ENCODE measurements at regions not wholly inside any gene's neighbourhood (a gene's known extent, or its start where the extent isn't known, plus 50 kb on each side); places are given as distances from the start of the nearest gene placed in this dataset.
"Not testable (repeated sequence)": the region's sequence is repeated elsewhere in the genome, so short reads cannot be mapped to it uniquely, and the experiment has no call there.

DNA sequence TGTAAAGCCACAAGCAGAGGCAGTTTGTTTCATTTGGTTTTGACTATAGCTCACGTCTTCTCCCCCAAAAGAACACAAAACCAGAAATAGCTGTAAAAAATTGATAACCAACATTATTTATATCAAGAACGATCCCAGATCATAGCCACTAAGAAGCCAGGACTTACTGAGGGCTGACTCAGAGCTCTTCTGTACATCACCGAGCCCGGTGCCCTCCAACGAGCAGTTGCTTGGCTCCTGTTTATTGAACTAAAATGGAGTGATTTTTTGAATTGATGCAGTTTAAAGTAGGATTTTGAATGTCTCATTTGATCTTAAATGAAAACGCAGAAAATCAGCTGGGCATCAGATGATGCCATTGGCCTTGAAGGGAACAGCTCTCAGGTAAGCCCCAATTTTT, 343.3 kb downstream of the INSIG2 start:
- FAIRE-seq, result no peak
- no peak for DNase-seq (ENCODE audit: low spot score in 2 of 2)

DNA sequence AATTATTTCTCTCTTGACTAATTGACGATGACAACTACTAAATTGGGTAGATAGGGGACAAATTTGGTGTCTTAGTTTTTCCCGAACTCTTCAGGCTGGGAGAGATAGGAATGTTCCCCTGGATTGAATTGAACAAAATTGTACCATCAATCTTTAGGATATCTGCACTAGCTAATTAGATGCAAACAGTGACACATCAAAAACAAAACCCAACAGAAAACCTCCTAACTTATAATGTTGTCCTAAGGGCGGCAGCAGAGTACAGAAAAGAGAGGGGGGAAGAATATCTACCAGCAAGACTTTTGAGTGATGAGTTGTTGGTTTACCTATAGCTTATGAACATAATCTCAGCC, 342.9 kb downstream of the INSIG2 start:
- no peak for FAIRE-seq
- no peak for DNase-seq (ENCODE audit: low spot score in 2 of 2)

DNA sequence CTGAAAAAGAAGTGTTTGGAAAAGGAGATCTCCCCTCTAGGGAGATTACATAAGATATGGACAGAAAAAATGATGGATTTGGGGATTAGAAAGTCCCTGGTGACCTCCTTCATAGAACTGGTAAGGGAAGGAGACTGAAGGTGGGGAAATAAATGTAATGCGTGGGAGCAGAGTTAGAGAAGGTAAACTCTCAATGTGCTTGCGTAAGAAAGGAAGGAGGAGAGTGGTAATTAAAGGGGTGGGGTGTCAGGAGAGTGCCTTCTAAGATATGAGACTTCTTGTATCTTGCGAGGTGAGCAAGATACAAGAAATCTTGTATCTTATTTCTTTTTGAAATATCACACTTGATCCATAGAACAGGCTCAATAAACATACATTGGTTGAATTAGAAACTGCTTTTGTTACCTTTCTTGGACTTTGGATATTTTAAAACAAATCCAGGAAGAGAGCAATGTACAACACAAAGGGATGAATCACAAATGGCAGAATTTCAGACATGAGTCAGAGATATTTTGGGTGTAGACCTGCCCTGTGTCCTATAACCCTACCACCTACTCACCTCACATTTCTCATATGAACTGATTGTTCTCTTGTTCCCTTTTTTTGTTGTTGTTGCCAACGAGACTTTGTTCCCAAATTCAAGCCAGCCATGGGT, 342.4 kb downstream of the INSIG2 start:
- DNase-seq (ENCODE audit: low spot score in 2 of 2) (no peak), FAIRE-seq (no peak)

DNA sequence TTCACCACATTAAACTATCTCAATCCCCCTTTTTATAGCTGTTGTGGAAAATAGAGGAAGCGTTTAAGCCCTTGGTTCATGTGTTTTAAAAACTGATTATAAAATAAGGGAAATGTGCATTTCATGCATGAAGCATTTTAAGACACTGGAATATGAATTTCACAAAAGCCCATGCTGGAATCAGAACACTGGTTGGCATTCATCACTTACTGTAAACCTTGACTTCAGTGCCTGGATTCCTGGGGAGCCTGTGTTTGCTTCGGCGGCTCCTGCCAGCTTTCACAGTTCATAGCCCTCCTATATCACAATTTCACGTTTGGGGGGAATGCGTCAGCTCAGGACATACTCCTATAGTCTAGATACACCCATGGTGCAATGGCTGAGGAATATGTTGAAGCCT, 336.9 kb downstream of the INSIG2 start:
- DNase-seq (ENCODE audit: low spot score in 2 of 2) (no peak), FAIRE-seq (no peak)

DNA sequence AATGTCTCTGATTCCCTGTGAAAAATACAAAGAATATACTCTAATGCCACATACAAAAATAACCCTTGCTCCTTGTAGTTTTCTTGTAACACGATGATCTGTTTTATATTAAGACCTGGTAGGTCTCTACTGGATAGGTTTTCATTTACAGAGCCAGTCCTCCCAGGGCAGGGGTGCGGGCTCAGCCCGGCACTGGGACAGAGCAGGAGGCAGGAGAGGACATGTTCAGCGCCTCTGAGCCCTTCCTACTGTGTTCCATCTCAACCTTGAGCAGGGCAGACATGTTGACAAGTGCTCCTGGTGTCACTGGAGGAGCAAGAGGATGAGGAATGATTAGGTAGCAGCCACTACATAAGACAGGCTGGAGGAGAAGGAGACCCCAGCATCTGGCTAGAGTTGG, 335.5 kb downstream of the INSIG2 start:
- no peak for FAIRE-seq
- DNase-seq (ENCODE audit: low spot score in 2 of 2), result no peak

DNA sequence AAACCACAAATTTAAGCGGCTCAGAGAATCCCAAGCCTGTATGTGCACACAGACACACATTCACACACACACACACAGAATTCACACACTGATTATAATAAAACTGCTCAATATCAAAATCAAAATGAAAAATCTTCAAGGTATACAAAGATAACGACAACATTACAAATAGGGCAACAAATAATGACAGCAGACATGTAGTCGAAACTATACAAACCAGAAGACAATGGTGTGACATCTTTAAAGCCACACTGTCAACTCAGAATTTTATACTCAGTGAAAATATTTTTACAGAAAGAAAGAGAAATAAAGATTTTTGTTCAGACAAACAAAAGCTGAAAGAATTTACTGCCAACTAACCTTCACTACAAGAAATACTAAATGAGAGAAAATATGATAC, 333.4 kb downstream of the INSIG2 start:
- FAIRE-seq (no peak), DNase-seq (ENCODE audit: low spot score in 2 of 2) (no peak)

DNA sequence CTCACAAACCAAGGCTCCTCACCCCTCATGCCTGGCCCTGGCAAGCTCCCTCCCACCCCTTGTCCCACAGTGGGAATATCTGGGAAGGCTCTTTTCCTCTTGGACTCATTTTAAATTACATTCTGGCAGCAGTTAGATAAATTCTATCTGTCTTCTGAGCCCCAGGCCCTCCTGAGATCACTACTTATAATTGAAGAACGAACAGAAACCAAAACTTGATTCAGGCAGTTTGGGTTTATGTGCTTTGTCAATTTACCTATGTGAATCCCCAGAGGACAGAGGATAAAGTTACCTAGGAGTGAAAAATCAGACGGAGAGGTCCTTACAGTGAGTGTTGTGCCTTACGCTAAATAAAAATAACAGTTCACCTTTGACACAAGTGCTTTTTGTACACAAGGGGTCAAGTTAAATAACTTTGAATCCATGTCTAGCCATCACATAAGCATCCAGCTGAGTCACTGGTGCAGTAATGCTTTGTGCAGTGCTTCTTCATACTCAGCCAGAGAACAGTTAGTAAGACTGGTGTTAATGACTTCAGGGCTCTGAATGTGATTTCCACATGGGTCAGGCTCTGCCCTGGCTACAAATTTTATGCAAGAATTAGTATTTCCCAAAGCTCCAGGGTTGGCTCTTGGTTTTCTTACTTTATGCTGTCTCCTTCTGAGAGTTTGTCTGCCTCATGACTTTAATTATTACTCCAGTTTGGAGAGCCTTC, 329.3 kb downstream of the INSIG2 start:
- FAIRE-seq (no peak), DNase-seq (ENCODE audit: low spot score in 2 of 2) (no peak)

DNA sequence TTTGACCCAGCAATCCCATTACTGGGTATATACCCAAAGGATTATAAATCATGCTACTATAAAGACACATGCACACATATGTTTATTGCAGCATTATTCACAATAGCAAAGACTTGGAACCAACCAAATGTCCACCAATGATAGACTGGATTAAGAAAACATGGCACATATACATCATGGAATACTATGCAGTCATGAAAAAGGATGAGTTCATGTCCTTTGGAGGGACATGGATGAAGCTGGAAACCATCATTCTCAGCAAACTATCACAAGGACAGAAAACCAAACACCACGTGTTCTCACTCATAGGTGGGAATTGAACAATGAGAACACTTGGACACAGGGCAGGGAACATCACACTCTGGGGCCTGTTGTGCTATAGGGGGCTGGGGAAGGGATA, 326.9 kb downstream of the INSIG2 start:
- not testable (repeated sequence) for FAIRE-seq

DNA sequence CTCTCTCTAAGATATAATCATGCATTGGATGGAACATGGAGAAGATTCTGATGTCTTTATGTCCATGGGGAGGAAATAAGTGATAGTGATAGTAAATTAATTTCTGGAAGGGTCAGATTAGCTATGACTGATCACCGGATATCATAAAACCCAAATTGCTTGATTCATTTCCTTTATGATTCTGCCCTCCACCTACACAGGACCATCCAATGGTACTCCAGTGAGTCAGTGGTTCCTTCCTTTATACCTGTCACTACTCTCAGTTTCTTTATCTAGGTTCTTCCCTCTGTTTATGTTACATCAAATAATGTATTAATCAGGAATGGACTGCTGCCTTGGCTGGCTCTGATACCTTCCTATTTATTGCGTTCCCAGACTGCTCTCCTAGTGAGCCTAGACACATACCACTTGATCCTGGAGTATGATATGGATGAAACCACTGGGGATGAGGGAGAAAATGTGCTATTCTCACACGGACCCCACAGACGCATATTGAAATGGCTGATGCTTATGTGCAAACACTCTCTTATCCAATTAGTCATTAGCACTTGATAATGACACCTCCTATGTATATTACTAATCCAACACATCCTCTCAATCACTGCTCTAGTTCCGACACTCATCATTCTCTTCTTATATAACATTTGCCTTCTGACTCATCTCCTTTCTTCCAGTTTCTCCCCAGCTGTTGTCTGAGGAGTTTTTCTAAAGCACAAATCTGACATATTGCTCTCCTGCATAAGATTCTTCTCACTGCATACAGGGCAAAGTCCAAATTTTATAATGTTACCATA, 315.6 kb downstream of the INSIG2 start:
- FAIRE-seq (no peak), DNase-seq (ENCODE audit: low spot score in 2 of 2) (no peak)

More for the DNA sequence above, 326.9 kb downstream of the INSIG2 start:
- DNase-seq (ENCODE audit: low spot score in 2 of 2), result not testable (repeated sequence)

DNA sequence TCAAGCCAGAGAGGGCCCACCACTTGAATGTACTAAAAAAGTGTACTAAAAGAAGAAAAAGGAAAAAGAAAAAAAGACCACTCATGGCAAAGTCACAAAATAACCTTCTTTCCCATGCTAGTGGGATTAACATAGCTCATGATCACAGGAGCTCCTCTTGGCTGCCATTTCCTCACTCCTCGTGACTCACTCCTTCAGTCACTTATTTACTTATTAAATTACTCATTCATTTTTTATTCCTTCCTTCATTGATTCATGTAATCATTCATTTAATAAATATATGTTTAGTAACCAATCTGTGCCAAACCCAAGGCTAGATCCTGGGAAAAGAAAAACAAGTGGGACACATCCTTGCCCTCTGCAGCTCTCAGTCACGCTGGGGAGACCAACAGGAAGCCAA, 300.5 kb downstream of the INSIG2 start:
- DNase-seq (ENCODE audit: low spot score in 2 of 2) (no peak), FAIRE-seq (no peak)

DNA sequence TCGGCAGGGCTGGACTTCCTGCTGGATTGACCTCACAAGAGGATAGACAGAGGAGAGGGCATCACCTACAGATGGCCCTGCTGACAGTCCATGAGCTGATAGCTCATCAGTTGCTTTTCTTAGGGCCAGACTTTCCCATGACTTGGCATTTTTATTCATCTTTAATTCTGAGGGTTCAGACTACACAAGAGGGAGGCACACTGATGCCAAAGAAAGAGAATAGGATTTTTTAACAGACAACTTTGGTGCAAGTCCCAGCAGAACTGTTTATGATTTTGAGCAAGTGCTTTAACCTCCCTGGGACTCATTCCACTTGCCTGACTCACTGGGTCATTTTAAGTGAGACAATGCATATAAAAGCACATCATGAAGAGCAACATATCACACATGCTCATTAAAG, 299.2 kb downstream of the INSIG2 start:
- DNase-seq (ENCODE audit: low spot score in 2 of 2) (no peak), FAIRE-seq (no peak)

DNA sequence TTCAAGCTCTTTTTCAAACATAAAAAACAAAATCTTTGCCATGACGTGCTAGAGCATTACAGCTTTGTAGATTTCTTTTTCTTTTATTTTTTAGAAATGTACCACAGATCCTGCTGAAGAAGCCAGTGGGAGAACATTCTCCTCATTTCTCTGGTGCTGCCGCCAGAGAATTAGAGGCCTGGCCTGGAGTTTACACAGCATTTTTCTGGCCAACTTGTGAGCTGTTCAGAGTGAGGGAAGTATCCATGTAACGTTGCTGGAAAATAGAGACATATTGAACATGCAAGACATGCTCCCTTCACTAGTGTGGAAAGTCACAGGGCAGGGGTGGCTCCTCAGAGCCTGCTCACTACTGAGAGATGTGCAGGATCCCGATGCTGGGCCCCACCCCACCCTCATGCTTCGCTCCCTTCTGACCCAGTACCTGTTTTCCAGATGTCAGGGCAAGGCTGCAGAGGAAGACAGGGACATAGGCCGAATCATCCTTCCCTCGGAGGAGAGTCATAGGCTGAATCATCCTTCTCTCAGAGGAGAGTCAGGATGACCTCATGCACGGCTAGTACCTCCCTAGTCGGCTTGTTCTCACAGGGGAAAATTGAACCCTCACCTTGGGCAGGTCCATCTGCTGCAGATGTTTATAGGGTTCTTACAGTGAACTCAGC, 298.5 kb downstream of the INSIG2 start:
- no peak for DNase-seq (ENCODE audit: low spot score in 2 of 2)
- no peak for FAIRE-seq

DNA sequence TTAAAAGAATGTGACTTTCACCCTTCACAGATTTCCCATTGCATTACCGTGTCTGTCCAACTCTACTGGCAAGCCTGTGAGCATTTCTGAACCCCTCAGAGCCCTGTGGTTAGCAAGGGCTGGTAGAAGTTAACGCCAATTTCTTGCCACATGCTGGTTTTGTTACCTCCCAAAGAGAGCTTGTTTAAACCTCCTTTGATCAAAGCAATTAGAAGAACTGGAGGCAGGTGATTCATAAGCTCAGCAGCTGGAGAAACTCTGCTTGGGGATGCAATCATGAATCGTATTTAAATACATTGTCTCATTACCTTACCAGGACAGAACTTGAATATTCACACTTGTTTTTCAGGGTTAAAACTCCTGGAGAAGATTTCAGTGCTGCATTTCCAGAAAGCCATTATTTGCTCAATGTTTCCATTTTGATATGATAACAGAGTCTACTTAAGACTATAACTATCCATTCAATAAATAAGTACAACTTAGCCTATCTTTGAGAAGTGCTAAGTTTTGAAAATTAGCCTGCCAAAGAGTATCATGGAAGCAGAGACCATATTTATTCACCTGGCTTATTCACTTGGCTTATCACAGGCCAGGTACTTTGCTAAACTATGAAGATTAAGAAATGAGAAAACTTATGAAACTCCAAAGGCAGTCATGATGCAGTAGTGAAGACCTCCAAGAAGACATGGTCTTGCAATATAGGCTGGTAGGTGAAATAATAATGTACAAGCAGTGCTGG, 292.8 kb downstream of the INSIG2 start:
- DNase-seq (ENCODE audit: low spot score in 2 of 2), result no peak
- FAIRE-seq, result no peak

DNA sequence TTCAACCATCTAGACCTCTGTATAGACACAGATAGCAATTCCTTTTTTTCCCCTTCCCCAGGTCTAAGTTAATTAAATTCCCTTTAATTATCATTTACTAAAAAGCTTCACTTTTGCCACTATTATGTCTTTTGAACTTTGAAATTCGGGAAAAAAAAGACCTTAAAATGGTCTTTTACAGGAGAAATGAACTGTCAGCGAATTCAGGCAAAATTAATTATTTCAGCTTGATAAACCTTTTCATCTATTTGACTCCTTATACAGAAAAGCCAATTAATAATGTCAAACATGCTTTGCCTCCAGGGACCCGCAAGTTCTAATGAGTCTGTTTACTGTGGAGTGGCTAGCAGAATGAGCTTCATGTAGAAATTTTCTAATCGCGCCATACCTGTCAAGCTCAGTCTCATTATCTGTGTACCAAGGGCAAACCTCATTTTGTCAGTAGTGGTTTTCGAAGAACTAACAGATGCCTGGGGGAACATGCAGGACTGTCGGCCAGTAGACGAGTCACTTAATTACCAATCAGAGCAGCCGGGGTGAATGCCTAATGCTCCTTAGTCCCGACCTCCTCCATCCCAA, 287.7 kb downstream of the INSIG2 start:
- FAIRE-seq, result no peak

DNA sequence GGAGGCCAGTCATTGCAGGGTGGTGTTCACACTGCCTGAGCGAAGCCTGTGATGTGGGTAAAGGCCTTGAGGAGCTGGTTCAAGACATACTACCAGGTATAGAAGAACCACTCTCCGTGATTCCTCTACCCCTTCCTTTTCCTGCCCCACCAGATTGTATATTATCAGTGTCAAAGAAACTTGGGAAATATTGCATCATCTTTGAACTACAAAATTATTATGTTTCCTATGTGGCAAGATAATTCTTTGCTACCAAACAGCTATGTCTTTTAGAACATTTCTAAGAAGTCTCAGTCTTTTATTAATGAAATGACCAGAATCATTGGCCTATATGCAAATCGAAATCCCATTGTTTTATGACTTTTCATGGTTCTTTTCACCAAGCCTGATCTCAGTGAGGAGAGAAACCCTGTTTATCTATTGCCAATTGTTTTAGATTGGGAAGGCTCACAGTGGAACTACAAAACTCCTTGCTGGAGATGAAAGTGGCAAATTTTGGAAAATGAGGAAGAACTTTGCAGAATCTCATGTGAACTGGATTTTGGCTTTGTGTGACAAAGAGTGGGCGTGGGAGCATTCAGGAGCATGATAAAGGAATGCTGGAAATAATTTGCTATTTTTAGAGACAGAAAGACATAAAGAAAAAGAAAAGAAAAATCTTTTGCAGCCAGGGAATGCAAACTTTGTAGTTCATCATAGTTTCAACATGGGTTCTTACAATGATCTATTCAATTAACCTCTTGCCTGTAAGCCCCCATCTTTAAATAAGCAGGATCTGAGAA, 286.9 kb downstream of the INSIG2 start:
- FAIRE-seq, result no peak
- no peak for DNase-seq (ENCODE audit: low spot score in 2 of 2)

More for the DNA sequence above, 287.7 kb downstream of the INSIG2 start:
- no peak for DNase-seq (ENCODE audit: low spot score in 2 of 2)

DNA sequence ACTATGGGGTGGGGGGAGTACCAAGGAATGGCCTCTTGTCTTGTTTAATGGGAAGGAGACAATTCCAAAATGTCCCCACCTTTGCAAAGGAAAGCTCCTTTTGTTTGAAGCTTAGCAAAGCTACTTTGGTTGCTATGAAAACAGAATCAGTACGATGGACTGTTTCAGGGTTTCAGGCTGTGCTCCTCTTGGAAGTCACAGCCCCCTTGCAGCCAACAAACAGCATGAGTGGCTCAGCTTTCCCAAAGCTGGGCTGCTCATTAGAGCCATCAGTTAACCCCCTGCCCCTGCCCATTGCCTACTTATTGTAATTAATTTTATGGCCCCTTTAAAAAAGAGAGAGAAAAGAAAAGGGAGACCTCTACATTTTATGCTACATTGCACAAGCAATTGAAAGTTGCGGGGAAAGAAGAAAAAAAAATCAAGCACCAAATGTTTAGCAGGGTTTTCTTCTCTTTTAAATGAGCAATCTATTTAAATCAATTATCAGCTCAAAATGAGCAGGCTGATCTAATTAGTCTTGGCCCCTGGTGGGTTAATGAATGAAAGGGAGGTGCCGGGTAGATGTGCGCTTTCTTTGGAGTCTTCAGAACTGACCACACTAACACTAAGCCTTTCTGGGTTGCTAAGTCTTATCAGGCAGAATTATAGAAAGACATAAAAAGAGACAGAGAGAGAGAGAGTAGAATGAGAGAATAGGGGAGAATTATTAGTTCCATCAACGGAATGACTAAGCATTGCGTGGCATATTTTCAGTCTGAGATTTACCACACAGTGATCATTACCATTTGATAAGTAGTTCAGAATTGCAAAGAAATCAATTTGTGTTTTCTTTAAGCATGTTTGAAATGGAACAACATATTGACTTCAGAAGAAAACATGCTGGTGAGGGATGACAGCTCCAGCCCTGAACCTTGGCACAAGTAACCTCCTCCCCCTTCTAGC, 284.9 kb downstream of the INSIG2 start:
- no peak for DNase-seq (ENCODE audit: low spot score in 2 of 2)
- no peak for FAIRE-seq

DNA sequence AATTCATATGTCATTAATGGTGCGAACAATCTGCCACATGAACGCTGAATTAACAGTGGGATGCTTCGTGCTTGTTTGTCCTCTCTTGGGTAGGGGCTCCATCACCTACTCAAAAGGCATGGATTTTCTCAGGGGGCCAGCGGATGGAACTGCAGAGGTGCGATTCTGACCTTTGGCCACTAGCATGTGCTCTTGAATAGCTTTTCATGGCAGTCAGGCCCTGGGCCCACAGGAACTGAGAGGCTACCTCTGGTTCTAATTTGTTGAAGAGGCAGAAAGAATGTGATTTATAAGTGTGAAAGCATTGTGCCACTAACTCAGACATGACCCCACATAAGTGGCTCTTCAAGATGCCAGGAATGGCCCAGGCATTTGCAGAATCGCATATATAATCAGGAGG, 283.2 kb downstream of the INSIG2 start:
- DNase-seq (ENCODE audit: low spot score in 2 of 2) (no peak), FAIRE-seq (no peak)

DNA sequence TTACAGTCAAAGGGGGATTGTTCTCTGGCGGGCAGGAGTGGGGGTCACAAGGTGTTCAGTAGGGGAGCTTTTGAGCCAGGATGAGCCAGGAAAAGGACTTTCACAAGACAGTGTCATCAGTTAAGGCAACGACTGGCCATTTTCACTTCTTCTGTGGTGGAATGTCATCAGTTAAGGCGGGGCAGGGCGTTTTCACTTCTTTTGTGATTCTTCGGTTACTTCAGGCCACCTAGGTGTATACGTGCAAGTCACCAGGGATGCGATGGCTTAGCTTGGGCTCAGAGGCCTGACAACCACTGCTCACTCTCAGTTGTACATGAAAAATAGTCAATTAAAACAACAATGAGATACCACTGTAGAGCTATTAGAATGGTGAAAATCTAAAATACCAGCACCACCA, 281.2 kb downstream of the INSIG2 start:
- FAIRE-seq; DNase-seq (ENCODE audit: low spot score in 2 of 2): not testable (repeated sequence)
